H9 (cell line): ENCODE measurements at regions not wholly inside any gene's neighbourhood (a gene's known extent, or its start where the extent isn't known, plus 50 kb on each side); places are given as distances from the start of the nearest gene placed in this dataset.

Experiments
- DNase-seq: peaks from one replicate; pipeline ENCODE4 v3.0.0-alpha.2; 2017
- H2AFZ ChIP-seq: one replicate; pipeline ENCODE4 v1.6.1; 2013; ENCODE audit warnings: mild to moderate bottlenecking, low read length, control low read depth, moderate library complexity
- H2AK5ac ChIP-seq: 2 replicates; pipeline ENCODE4 v1.6.1; 2013; ENCODE audit warnings: low read length, control low read depth, mixed read lengths; ENCODE audit not compliant: insufficient read length
- H2BK120ac ChIP-seq: one replicate; pipeline ENCODE4 v1.6.1; 2013; ENCODE audit warnings: low read depth, mild to moderate bottlenecking, low read length, control low read depth, inconsistent platforms; ENCODE audit not compliant: poor library complexity, severe bottlenecking
- H2BK12ac ChIP-seq: 2 replicates; pipeline ENCODE4 v1.6.1; 2013; ENCODE audit warnings: low read length, control low read depth, mixed read lengths, low read depth; ENCODE audit not compliant: insufficient read length
- H2BK15ac ChIP-seq: 2 replicates; pipeline ENCODE4 v1.6.1; 2013; ENCODE audit warnings: low read depth, low read length, control low read depth
- H2BK20ac ChIP-seq: one replicate; pipeline ENCODE4 v1.6.1; 2013; ENCODE audit warnings: low read depth, mild to moderate bottlenecking, low read length, control low read depth, inconsistent platforms; ENCODE audit not compliant: poor library complexity, severe bottlenecking
- H2BK5ac ChIP-seq: 2 replicates; pipeline ENCODE4 v1.6.1; 2013; ENCODE audit warnings: low read length, control low read depth, mixed read lengths; ENCODE audit not compliant: insufficient read length
- H3K14ac ChIP-seq: 2 replicates; pipeline ENCODE4 v1.6.1; 2013; ENCODE audit warnings: low read length, control low read depth; ENCODE audit not compliant: insufficient read depth
- H3K18ac ChIP-seq: 2 replicates; pipeline ENCODE4 v1.6.1; 2013; ENCODE audit warnings: low read depth, mild to moderate bottlenecking, mixed read lengths, low read length, control low read depth; ENCODE audit not compliant: insufficient read length
- H3K23ac ChIP-seq: 2 replicates; pipeline ENCODE4 v1.6.1; 2013; ENCODE audit warnings: low read length, control low read depth, mixed read lengths, low read depth; ENCODE audit not compliant: insufficient read length
- H3K23me2 ChIP-seq: 2 replicates; pipeline ENCODE4 v1.6.1; 2013; ENCODE audit warnings: low read depth, mild to moderate bottlenecking, mixed read lengths, low read length, control low read depth; ENCODE audit not compliant: insufficient read length, poor library complexity, severe bottlenecking
- H3K27ac ChIP-seq: 2 replicates; pipeline ENCODE4 v1.5.1; 2013; ENCODE audit warnings: low read length, control low read depth, mixed read lengths, low read depth; ENCODE audit not compliant: insufficient read length
- H3K27me3 ChIP-seq: 2 replicates; pipeline ENCODE4 v1.6.1; 2013; ENCODE audit warnings: low read length, control low read depth, inconsistent platforms; ENCODE audit not compliant: insufficient read depth
- H3K4ac ChIP-seq: 2 replicates; pipeline ENCODE4 v1.6.1; 2013; ENCODE audit warnings: low read depth, mild to moderate bottlenecking, control low read depth, inconsistent platforms, low read length, moderate library complexity
- H3K4me1 ChIP-seq: 2 replicates; pipeline ENCODE4 v1.6.1; 2013; ENCODE audit warnings: low read length, control low read depth, inconsistent platforms; ENCODE audit not compliant: insufficient read depth
- H3K4me2 ChIP-seq: 2 replicates; pipeline ENCODE4 v1.6.1; 2013; ENCODE audit warnings: low read length, control low read depth, mixed read lengths; ENCODE audit not compliant: insufficient read length, insufficient read depth
- H3K56ac ChIP-seq: 2 replicates; pipeline ENCODE4 v1.6.1; 2013; ENCODE audit warnings: low read depth, mild to moderate bottlenecking, mixed read lengths, low read length, control low read depth; ENCODE audit not compliant: insufficient read length
- H3K79me1 ChIP-seq: 2 replicates; pipeline ENCODE4 v1.6.1; 2013; ENCODE audit warnings: low read depth, mild to moderate bottlenecking, moderate library complexity, low read length, control low read depth, inconsistent platforms; ENCODE audit not compliant: insufficient read depth, poor library complexity, severe bottlenecking
- H3K79me2 ChIP-seq: 2 replicates; pipeline ENCODE4 v1.6.1; 2013; ENCODE audit warnings: low read length, control low read depth, inconsistent platforms; ENCODE audit not compliant: insufficient read depth
- H3K9ac ChIP-seq: 2 replicates; pipeline ENCODE4 v1.6.1; 2013; ENCODE audit warnings: low read length, control low read depth, mixed read lengths; ENCODE audit not compliant: insufficient read length; ENCODE audit errors: extremely low read depth
- H3K9me3 ChIP-seq: one replicate; pipeline ENCODE4 v1.6.1; 2013; ENCODE audit warnings: low read depth, low read length, inconsistent platforms; ENCODE audit not compliant: control insufficient read depth
- H3T11ph ChIP-seq: one replicate; pipeline ENCODE4 v1.6.1; 2013; ENCODE audit warnings: mild to moderate bottlenecking, low read length, control low read depth, inconsistent platforms
- H4K20me1 ChIP-seq: one replicate; pipeline ENCODE4 v1.6.1; 2013; ENCODE audit not compliant: control insufficient read depth, insufficient read length, insufficient read depth
- H4K5ac ChIP-seq: 2 replicates; pipeline ENCODE4 v1.6.1; 2013; ENCODE audit warnings: low read depth, mild to moderate bottlenecking, mixed read lengths, low read length, control low read depth; ENCODE audit not compliant: insufficient read length
- H4K8ac ChIP-seq: replicated peaks from 2 replicates; pipeline ENCODE4 v1.6.1; 2013; ENCODE audit warnings: low read length, control low read depth, mixed read lengths, low read depth; ENCODE audit not compliant: insufficient read length
- H4K91ac ChIP-seq: 2 replicates; pipeline ENCODE4 v1.6.1; 2013; ENCODE audit warnings: low read depth, mild to moderate bottlenecking, moderate library complexity, mixed read lengths, low read length, control low read depth; ENCODE audit not compliant: insufficient read length
- H3K27ac Mint-ChIP-seq, 3 experiments: 2 replicates in 2 of 3; 3 replicates in 1 of 3; pipeline ENCODE4 v1.8.0; 2020 to 2021; ENCODE audit warnings: mixed read lengths in 3 of 3, mild to moderate bottlenecking in 1 of 3, moderate library complexity in 1 of 3
- H3K27me3 Mint-ChIP-seq: 2 replicates; pipeline ENCODE4 v1.8.0; 2021; ENCODE audit warnings: low read depth, mild to moderate bottlenecking, moderate library complexity, mixed read lengths
- H3K36me3 Mint-ChIP-seq, 3 experiments: 2 replicates in 2 of 3; 3 replicates in 1 of 3; pipeline ENCODE4 v1.8.0; 2020 to 2021; ENCODE audit warnings: low read depth in 3 of 3, mixed read lengths in 3 of 3; ENCODE audit not compliant: insufficient read depth in 1 of 3
- H3K4me1 Mint-ChIP-seq, 2 experiments: 2 replicates each; pipeline ENCODE4 v1.8.0; 2020; ENCODE audit warnings: mixed read lengths in 2 of 2
- H3K4me3 Mint-ChIP-seq, 2 experiments: 2 replicates in 1 of 2; 3 replicates in 1 of 2; pipeline ENCODE4 v1.8.0; 2020 to 2021; ENCODE audit warnings: mild to moderate bottlenecking in 2 of 2, mixed read lengths in 2 of 2, moderate library complexity in 1 of 2
- H3K9me3 Mint-ChIP-seq, 2 experiments: 2 replicates in 1 of 2; 3 replicates in 1 of 2; pipeline ENCODE4 v1.8.0; 2020; ENCODE audit warnings: mild to moderate bottlenecking in 2 of 2, mixed read lengths in 2 of 2, moderate library complexity in 1 of 2
- CTCF ChIP-seq: fragments of 200-600 bp; sonication (generic); conservative IDR thresholded peaks from 3 replicates; pipeline ENCODE4 v1.8.0; 2021; ENCODE audit warnings: antibody characterized with exemption, mild to moderate bottlenecking
- whole genome bisulfite sequencing: extraction: QIAGEN DNeasy Blood & Tissue Kit; methylation state at CpG from one replicate; pipeline ENCODE4 v1.1.7; 2013; ENCODE audit warnings: missing lambda C conversion rate, low lambda C conversion rate, mixed read lengths; ENCODE audit not compliant: insufficient read length; ENCODE audit errors: extremely low coverage; 5-methylcytosine and 5-hydroxymethylcytosine counted together

GRCh38 chr4:26110493-26110892, 196.5 kb downstream of the SMIM20 start:
- Histone ChIP-seq H3K4me1 (no peaks in the 10 kb centered on the region), H3K79me1 (no peaks in the 10 kb centered on the region), H3K4ac (no peak overlapping the region), H3K18ac (no peak overlapping the region), H3K23ac (no peak overlapping the region), H3K56ac (no peak overlapping the region), H3K4me2 (no peak overlapping the region), H3K9ac (no peak overlapping the region), H2BK12ac (no peak overlapping the region), H2BK120ac (no peak overlapping the region), H2BK15ac (no peak overlapping the region), H2AFZ (no peak overlapping the region), H3K27ac (no peak overlapping the region), H3K23me2 (no peaks in the 10 kb centered on the region), H4K20me1 (no peaks in the 10 kb centered on the region), H2BK20ac (no peak overlapping the region), H2BK5ac (no peak overlapping the region), H3K79me2 (no peaks in the 10 kb centered on the region), H3K14ac (no peak overlapping the region), H3T11ph (no peak overlapping the region), H3K27me3 (no peaks in the 10 kb centered on the region), H4K8ac (no peak overlapping the region), H4K5ac (no peak overlapping the region), H2AK5ac (no peak overlapping the region), H3K9me3 (peaks cover 17% of the 10 kb centered on the region), H4K91ac (no peak overlapping the region)
- no peak for DNase-seq
- H3K4me1 Mint-ChIP-seq = no peaks in the 10 kb centered on the region
- peaks cover 24 to 27% of the 10 kb centered on the region in 2 experiments for H3K9me3 Mint-ChIP-seq
- no peaks in the 10 kb centered on the region; the same call in none of the 2 replicates for H3K27me3 Mint-ChIP-seq
- no peak for TF ChIP-seq CTCF
- no CpG with 5 or more reads among the region's 5 CpGs for WGBS
- H3K27ac Mint-ChIP-seq = no peak overlapping the region
- peaks cover 1 to 23% (median 15%) of the 10 kb centered on the region in 3 experiments; a peak in 4 of 7 replicates for H3K36me3 Mint-ChIP-seq
- no peak overlapping the region for H3K4me3 Mint-ChIP-seq
